GM21619 (cell line): ENCODE measurements at regions not wholly inside any gene's neighbourhood (a gene's known extent, or its start where the extent isn't known, plus 50 kb on each side); places are given as distances from the start of the nearest gene placed in this dataset.

Experiments
- ATAC-seq: cut with Tn5 transposase; IDR thresholded peaks from one replicate; pipeline ENCODE4 v1.9.1; 2021; ENCODE audit not compliant: unreplicated experiment

DNA sequence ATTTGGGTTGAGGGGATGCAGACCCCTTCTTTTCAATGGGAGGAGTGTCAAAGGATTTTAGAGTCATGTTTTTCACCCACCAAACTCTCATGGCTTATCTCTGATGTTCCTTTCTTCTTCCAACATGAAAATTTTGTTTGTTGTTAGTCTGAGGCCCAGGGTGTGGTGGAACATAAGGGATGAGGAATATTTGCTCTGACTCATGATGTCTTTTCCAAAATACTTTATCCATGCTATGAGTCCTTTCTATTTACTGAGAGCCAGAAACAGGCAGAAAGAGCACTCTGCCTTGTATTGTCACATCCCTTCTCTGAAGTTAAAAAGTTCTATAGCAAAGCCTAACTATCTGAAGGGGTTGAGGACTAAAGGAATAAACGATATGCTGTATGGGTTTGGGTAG is 61.6 kb upstream of the GYPA start:
- no peak for ATAC-seq

DNA sequence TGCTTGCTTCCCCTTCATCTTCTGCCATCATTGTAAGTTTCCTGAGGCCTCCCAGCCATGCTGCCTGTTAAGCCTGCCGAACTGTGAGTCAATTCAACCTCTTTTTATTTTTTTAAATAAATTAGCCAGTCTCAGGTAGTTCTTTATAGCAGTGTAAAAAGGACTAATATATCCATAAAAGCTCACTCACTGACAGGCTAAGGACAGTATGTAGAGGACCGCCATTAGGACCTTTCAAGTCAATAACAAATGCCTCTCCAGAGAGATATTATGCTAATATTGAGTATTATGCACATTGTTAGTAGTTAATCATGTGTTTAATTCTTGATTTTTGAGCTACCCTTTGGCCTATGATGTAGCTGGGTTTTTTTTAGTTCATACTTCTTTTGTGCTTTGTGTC is 62.6 kb upstream of the GYPA start:
- no peak for ATAC-seq

DNA sequence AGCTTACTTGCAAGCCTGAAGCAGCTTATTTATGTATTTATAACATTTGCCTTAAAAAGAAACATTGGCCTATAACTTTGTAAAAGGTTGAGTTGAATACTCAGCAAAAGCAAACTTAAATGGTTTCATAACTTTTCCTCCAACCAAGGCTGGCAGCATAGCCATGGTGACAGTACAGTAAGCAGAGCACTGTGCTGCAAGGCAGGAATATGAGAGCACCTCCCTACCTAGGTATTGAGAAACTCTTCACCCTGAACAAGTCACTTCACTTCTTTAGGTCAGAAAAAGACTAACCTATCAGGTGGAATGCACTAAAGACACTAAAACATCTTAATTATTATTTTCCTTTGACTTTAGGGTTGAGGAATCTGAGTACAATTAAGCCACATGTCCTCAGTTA is 63.9 kb upstream of the GYPA start:
- ATAC-seq = no peak

DNA sequence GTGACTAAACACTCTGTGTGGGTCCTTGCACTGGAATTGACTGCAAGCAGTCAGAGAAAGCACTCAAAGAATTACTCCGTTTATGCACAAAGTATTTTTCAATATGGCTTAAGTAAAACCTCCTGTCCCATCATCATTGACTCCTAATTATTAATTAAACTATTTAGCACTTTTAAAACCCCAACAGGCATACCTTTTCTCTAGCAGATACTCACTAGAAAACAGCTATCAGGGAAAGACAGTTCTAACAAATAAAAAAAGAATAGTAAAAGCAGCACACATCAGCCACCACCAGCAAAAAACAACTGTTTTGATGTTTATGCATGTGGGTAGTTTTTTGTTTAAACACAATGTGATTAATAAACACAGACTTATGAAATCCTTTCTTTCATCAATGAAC is 66.2 kb upstream of the GYPA start:
- no peak for ATAC-seq

DNA sequence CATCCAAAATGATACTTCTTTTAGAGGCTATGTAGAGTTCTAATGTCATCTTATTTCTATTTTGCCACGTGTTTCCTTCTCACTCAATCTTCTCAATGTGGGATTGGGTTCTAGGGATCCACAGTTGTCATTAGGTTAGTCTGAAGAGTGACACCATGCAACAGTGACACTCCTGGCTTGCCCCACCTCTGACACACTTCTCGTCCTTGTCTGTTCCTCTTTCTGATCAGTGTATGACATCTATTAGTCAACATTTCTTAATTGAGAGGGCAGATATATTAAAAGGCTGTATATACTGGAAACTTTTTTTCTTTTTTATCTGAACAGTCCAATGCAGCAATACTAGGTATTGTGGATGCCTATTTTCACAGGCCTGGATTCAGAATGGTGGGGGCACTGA is 67.6 kb upstream of the GYPA start:
- no peak for ATAC-seq

DNA sequence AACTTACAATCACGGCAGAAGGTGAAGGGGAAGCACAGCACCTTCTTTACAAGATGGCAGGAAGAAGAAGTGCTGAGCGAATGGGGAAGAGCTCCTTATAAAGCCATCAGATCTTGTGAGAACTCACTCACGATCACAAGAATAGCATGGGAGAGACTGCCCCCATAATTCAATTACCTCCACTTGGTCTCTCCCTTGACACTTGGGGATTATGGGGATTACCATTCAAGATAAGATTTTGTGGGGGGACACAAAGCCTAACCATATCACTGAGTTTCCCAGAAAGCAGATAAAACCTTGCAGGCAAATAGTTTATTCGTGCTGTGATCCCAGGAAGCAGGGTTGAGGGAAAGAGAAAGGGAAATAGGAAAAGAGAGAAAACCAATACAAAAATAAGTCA is 69.0 kb upstream of the GYPA start:
- no peak for ATAC-seq

DNA sequence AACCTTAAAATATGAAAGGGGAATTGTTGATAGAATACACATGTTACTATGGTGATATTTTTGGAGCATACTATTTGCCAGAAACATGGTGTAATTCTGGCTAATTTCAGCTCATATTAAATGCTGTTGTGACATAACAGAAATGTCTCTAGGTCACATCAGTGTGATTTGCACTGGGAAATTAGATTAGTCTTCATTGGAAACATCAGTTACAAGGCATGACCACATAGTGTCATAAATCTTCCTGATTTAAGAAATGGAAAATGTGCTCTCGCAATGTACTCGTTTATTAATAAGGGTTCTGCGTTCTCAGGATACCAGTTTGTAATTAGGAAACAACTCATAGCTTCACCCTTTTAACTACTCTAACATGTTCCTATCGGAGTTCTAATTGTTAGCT is 72.9 kb upstream of the GYPA start:
- no peak for ATAC-seq

DNA sequence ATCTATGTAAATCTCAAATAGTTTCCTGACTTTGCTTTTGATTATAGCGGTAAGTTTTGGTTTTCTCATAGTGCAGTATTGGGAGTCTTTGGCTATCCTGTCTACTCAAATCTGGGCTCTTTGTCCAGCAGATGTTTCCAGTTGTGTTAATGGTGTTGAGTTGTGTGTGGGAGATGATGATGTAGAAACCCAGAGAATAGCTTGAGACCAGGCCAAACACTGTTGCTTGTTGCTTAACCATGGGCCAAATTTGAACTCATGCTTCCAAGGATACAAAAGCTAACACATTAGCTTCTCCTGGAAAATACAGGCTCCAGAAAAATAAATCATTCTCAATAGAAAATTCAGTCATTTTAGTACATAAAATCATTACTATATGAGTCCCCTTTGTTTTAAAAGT is 82.6 kb upstream of the GYPA start:
- ATAC-seq = no peak

DNA sequence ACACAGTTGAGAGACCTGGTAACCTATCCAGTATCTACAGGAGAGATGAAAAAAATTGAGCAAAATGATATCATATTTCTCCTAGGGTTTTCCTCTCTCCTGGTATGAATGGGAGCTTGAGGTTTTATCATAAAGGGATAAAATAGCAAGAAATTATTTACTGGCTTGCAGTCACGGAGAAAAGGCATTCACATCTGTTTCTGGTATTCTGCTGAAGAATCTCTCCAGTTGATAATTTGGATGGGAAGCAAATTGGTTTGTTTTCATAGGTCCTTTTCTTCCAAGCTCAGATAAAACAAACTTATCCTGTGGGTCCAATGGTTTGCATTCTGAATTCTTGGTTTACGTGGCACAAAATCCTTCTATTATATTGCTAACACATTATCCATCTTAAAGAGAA is 83.1 kb upstream of the GYPA start:
- no peak for ATAC-seq

DNA sequence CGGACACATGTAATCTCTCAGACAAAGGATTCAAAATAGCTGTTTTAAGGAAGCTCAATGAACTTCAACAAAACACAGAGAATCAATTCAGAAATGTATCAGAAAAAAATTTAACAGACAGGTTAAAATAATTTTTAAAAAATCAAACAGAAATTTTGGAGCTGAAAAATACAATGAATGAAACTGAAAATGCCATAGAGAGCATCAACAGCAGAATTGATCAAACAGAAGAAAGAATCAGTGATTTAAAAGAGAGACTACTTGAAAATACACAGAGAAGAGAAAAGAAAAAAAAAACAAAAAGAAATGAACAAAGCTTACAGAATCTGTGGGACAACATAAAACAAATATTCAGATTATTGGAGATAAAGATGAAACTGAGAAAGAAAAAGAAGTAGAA is 118.8 kb upstream of the GYPA start:
- ATAC-seq = no peak

DNA sequence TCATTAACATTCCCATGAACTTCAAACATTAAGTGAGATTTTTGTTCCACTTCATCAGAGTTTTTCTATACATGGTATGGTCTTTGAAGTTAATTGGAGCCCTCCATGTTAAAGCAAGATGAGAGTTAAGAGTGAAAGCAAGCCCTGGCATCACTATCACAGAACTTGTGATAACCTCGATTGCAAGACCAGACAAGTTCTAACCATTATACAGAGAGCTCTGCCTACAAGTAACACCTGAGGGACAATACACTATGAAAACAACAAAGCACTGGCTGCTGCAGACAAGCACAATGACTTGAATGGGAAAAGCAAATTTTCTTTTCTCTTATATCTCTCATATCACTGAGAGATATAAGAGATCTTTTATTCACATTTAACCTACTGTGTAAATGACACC is 126.6 kb upstream of the GYPA start:
- ATAC-seq = no peak

DNA sequence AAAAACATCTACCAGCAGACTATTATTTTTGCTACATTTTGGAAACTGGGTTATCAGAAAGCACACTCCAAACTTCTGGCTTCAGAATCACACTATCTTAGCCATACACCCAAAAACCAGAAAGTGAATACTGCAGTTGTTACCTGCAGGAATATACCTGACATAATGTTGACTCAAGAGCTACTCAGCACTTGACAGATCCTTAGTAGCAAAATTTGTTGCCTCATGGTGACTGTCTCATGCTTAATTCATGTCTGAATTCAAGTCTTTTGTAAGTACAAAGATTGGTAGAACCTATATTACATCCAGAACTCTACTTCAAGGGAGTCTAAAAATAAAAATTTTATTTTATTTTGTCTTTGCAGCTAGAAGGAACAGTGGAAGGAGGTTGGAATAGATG is 140.2 kb upstream of the GYPA start:
- no peak for ATAC-seq

DNA sequence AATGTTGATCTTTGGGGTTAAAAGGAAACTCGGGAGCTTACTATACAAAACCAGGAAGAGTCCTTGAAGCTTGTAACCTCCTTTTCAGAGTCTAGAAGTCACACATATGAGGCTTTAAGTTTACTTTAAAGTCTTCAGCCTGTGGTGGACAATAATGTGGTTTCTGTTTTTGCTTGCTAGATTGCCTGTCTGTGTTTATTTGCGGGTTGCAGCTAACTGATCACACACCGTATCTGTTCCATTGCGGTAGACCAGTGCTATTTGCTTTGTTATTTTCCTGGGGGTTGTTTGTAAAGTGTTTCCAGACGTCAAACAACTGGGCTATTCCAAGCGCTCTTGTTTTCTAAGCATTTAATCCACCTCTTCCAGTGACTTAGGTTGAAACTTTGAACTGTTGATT is 143.0 kb upstream of the GYPA start:
- no peak for ATAC-seq

DNA sequence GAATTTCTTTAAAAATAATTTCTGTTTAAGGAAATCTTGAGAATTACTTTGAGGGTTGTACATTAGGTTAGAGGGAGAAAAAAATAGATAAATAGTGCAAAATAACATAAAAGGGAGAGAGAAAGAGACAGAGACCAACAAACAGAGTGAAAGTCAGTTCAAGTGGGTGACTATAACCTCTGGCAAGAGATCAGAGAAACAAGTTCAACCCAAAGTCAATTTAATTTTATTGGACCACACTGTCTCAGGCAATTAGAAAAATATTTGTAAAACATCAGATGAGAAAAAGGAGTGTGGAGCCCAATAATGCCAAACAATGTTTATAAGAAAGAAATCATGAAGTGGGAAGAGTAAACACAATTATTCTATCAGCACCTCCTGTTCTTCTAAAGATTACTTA is 143.5 kb upstream of the GYPA start:
- no peak for ATAC-seq

DNA sequence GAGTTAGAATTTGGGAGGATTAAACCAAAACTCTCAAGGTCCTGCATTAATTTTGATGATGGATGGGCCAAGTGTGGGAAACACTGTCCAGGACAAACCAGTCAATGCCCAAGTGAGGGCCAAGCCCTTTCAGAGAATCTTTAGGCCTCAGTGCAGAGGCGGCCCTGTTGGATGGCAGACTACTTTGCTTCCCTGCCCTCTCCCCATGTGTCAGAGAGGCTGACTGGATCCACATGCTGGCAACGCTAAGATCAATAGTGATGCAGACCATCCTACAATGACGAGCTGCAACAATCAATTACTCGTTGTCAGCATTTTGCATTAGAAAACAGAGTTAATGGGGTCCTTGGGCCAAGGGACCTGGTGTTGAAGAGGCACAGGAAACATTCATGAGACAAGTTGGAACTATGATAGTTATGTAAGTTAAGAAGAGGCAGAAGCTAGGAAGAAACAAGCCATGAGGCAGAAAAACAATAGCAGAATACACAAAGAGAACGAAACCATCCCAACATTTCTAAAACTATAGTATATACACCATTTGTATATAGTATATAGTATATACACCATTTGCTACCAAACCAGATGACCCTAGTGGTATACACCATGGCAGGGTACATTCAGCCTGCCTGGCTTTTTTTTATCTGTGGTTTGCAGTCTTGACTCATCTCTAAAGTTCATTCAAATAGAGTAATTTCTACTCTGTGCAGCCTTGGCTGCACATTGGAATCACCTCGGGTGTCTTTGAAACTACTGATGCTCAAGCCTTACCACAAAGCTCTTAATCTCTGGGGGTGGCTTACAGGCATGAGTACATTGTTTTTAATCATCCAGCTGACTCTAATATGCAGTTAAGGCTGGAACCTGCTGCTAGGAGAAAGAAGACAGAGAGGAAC is 147.7 kb upstream of the GYPA start:
- peak; percentile 88 for ATAC-seq

DNA sequence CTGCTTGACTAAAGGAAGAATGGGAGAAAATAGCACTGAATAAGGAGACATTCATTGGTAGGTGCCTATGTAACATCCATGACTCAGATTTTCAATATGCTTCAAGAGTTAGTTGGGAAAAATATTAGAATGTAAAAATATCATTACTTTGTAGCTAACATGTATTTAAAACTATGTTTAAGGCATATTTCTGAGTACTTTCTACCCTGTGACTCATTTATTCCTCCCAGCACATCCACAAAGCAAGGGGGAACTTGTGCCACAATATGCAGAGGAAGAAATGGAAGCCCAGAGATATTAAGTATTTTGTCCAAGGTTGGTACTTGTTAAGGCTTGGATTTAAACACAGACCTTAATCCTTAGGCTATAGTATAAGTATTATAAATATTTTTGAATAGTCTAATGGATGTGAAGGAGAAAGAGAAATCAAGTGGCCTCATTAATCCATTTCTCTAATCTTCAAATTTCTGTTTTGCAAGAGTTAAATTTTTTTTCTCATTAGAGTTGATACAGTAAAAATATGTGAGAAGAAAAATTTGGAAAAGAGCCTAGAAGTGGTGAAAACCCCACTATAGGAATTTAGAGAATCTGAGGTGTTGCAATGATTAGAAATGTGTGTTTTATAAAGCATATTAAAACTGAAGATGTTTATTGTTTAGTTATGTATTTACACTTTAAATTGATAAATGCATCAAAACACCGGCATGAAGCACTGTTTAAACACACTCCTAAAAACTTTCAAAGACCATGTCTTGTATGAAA is 149.3 kb upstream of the GYPA start:
- ATAC-seq = no peak

DNA sequence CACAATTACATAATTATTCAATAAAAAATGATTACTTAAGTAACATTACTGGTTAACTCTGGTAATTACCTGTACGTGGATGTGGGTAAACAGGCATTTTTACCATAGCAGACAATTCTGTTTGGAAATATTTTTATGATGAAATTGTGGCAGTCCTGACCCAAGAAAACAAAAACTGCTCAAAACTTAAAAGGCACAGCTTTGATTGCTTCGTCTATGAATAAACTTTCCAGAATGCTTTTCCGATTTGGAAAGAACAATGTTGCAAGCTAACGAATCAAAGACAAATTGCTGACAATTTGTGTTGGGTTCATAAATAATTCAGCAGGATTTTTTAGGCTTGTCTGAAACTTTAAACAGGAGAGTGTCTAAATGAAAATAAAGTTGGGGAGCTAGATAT is 150.6 kb upstream of the GYPA start:
- ATAC-seq = no peak

DNA sequence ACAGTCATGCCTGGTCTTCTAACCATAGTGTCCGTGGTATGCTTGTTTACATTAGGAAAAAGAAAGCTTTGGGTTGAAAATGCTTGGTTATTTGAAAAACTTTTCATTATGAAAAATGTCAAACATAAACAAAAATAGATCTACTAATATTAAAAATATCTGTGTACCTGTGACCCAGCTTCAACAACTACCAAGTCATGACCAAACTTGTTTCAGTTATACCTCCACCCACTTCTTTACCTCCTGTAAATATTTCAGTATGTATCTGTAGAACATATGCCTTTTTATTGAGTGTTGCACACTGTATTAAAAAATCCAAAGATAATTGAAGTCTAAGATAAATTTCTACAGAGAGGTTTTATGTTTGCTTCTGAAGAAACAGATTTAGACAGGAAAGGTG is 153.7 kb upstream of the GYPA start:
- ATAC-seq = no peak

DNA sequence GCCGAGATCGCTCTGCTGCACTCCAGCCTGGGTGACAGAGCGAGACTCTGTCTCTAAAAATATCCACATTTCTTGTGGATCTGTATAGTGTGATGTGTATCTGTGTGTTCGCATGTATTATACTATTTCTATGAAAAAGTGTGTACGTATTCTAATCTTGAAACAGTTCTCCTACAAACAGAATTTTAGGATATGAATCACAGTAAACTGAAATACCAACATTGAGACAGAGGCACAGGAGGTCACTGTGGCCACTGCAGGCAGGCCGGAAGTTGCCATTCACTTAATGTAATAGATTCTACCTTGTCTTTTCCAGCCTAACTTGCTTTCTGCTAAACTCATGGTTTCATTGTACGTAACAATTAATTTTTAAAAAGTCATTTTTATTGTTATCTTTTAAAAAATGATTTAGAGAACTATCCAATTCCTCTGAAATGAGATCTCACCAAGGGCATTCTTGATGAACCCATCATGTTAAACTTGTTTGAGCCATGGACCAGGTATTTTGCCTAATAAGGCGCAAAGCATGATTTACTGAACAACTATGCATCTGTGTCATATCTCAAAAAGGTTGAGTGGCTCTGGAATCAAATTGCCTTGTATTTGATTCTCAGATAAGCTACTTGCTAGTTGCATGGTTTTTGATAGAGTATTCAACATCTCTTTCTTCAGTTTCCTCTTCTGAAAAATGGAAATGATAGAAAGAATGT is 154.9 kb upstream of the GYPA start:
- no peak for ATAC-seq

DNA sequence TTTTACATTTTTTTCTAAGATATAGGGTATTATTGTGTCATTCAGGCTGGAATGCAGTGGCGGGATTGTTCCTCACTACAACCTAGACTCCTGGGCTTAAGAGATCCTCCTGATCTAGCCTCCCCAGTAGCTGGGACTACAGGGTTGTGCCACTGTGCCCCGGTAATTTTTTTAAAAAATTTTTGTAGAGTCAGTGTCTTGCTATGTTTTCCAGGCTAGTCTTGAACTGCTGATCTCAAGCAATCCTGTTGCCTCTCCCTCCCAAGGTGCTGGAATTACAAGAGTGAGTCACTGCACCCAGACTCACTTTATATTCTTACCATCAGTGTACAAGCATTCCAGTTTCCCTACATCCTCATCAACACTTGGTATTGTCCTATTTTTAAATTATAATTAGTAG is 156.4 kb upstream of the GYPA start:
- ATAC-seq = no peak

DNA sequence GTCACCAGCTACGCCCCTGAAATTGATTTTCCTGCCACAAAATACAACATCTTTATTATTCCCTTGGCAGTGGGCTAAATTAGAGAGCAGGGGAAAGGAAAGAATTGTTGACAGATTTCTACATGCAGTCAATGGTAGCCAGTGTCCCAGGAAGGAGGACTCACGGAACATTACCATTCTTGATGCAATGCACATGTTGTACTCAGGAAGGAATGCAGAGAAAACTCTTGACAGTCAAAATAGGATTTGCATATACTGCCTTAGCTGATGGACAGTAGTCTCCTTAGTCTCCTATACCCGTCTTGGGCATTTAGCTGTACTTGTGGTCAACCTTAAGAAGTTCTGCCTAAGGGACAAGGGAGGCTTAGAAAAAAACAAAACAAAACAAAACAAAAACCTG is 158.0 kb upstream of the GYPA start:
- ATAC-seq = no peak

DNA sequence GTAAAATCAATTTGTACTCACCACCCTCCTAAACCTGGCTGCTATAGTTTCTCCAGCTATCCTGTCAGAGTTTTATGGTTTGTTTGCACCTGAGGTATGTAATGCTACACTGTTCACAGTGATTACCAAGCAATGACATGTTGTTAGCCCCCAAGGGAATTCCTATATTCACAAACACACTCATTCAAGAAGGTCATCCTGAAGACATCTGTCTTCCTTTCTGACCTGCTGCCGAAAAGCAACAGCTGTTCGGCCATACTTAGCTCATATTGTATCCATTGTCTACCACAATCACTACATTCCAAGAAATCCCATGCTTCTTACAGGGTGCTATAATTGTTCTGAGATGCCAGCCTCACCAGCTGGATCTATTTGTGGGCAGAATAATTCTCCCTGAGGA is 160.1 kb upstream of the GYPA start:
- no peak for ATAC-seq
